ENCODE measurements at regions not wholly inside any gene's neighbourhood (a gene's known extent, or its start where the extent isn't known, plus 50 kb on each side); places are given as distances from the start of the nearest gene placed in this dataset.

GRCh38 chr17:17416007-17416399, 60.8 kb upstream of the MED9 start (continued):
- TF ChIP-seq NFRKB (IDR thresholded peaks at IDR 0.05): peak; percentile 74
- peak; percentile 81 for TF ChIP-seq USF2 (IDR thresholded peaks at IDR 0.05; ENCODE audit: low read depth, low read length)
- peak; percentile 95; the same call in 1 of the 2 replicates for TF ChIP-seq USF2 (CRISPR knock-in tag; IDR thresholded peaks at IDR 0.05; ENCODE audit: borderline replicate concordance)
- no peak for TF ChIP-seq POLR2AphosphoS2 (IDR thresholded peaks at IDR 0.05; ENCODE audit: low read depth, low read length)
- no peak for TF ChIP-seq CBFB (CRISPR knock-in tag; IDR thresholded peaks at IDR 0.05)

GRCh38 chr17:17416400-17417360, 60.1 kb upstream of the MED9 start:
- peak overlapping the region; percentile 51 for H3K9ac ChIP-seq (ENCODE audit: insufficient read depth, low read depth, low read length)
- H3K27me3 ChIP-seq (ENCODE audit: control insufficient read depth in 1 of 2, insufficient read depth in 2 of 2, low read length in 2 of 2): no peaks in the 10 kb centered on the region
- peak; percentile 84 for ATAC-seq
- 56% methylated on average over 12 of the region's 16 CpGs for WGBS (ENCODE audit: low lambda C conversion rate)
- FAIRE-seq: no peak
- H2AFZ ChIP-seq (ENCODE audit: low read length): peak overlapping the region; percentile 33
- no peak overlapping the region for H3K4me3 ChIP-seq (replicated peaks in 1 of 3; ENCODE audit: insufficient read depth in 1 of 3, low read depth in 2 of 3, low read length in 3 of 3)
- no peaks in the 10 kb centered on the region for H3K9me3 ChIP-seq (ENCODE audit: low read length)
- peak overlapping the region; percentile 82 for H3K27ac ChIP-seq (ENCODE audit: extremely low read length, insufficient read depth, low read length)
- H4K20me1 ChIP-seq (ENCODE audit: insufficient read depth, low read length): no peaks in the 10 kb centered on the region
- DNase-seq (ENCODE audit: low spot score): peak; percentile 92
- no peaks in the 10 kb centered on the region for H3K36me3 ChIP-seq (replicated peaks in 1 of 2; ENCODE audit: control insufficient read depth in 1 of 2, insufficient read depth in 2 of 2, low read length in 2 of 2)
- BruUV-seq (replicated peaks): TSS peak; percentile 94
- intact Hi-C loops (cut with micrococcal nuclease; ENCODE audit: unreplicated experiment) (no loop called here), in situ Hi-C loops (cut with HindIII; ENCODE audit: extremely low pct_ligation_motif_present, low pct_unique_long_range_greater_than_20kb) (loop anchor here (5.0 kb wide), 1 partner anchor 59 kb away; no protein-coding TSS in a partner anchor)
- H3K4me1 ChIP-seq (ENCODE audit: insufficient read depth, low read length): peaks cover 50% of the 10 kb centered on the region
- H3K4me2 ChIP-seq (ENCODE audit: low read depth, low read length): peak overlapping the region; percentile 40
- no peaks in the 10 kb centered on the region for H3K79me2 ChIP-seq (ENCODE audit: insufficient read depth, low read length)
- CTCF ChIA-PET (ENCODE audit: low intra/inter-chr PET ratio, low total read pairs): no interaction called here
- POLR2A ChIA-PET: interaction anchor here (0.7 to 3.9 kb wide), 17 partner anchors 8 to 175 kb away, joined by 3 to 44 read pairs (median 6); partner anchors contain the start of genes PEMT and RASD1
- TF ChIP-seq ATF2 (CRISPR knock-in tag; IDR thresholded peaks at IDR 0.05): peak; percentile 32
- peak; percentile 74; the same call in 1 of the 2 replicates for TF ChIP-seq ZNF136 (CRISPR knock-in tag; IDR thresholded peaks at IDR 0.05; ENCODE audit: low read depth)
- no peak for TF ChIP-seq SP4 (CRISPR knock-in tag; IDR thresholded peaks at IDR 0.05)
- peak; percentile 74 for TF ChIP-seq ZNF501 (CRISPR knock-in tag; IDR thresholded peaks at IDR 0.05)
- no peak for TF ChIP-seq ZNF800 (CRISPR knock-in tag; IDR thresholded peaks at IDR 0.05)
- no peak; the same call in 1 of the 2 replicates for TF ChIP-seq ZNF878 (CRISPR knock-in tag; IDR thresholded peaks at IDR 0.05)
- TF ChIP-seq FOXA1 (IDR thresholded peaks at IDR 0.05): no peak
- peak; percentile 65 for TF ChIP-seq FOXA1 (CRISPR knock-in tag; IDR thresholded peaks at IDR 0.05)
- TF ChIP-seq NR1H2 (CRISPR knock-in tag; IDR thresholded peaks at IDR 0.05; ENCODE audit: borderline replicate concordance, low read depth): no peak
- no peak; the same call in 1 of the 2 replicates for TF ChIP-seq AHR (CRISPR knock-in tag; IDR thresholded peaks at IDR 0.05)
- TF ChIP-seq MIXL1 (CRISPR knock-in tag; IDR thresholded peaks at IDR 0.05): no peak
